Kidney (tissue), 13 donors: ENCODE measurements at regions not wholly inside any gene's neighbourhood (a gene's known extent, or its start where the extent isn't known, plus 50 kb on each side); places are given as distances from the start of the nearest gene placed in this dataset.

Experiments used
- DNase-seq, 5 donors: peaks; one replicate each; pipeline ENCODE4 v3.0.0-alpha.2; 2013 to 2020
- FAIRE-seq: peaks from 2 replicates; lab custom pipeline; 2012; peaks lifted over from hg19 to GRCh38; lab: Jason Lieb, UNC
- H3K27ac ChIP-seq, 2 donors: one replicate each; pipeline ENCODE4 v1.7.0; 2013; ENCODE audit warnings: low read depth in 2 of 2, low read length in 2 of 2, inconsistent platforms in 1 of 2
- H3K27me3 ChIP-seq: one replicate; pipeline ENCODE4 v1.7.1; 2013; ENCODE audit warnings: low read length, inconsistent platforms; ENCODE audit not compliant: control insufficient read depth, insufficient read depth
- H3K36me3 ChIP-seq, 3 donors: one replicate each; pipeline versions ENCODE4 v1.7.0 to v1.7.1; 2013; ENCODE audit warnings: low read length in 3 of 3, control low read depth in 1 of 3, inconsistent platforms in 1 of 3; ENCODE audit not compliant: insufficient read depth in 3 of 3, control insufficient read depth in 2 of 3
- H3K4me1 ChIP-seq, 3 donors: one replicate each; pipeline versions ENCODE4 v1.7.0 to v1.7.1; 2013; ENCODE audit warnings: low read length in 3 of 3, inconsistent platforms in 1 of 3, low read depth in 1 of 3; ENCODE audit not compliant: control insufficient read depth in 2 of 3, insufficient read depth in 2 of 3
- H3K4me3 ChIP-seq, 3 donors: one replicate each; pipeline versions ENCODE4 v1.7.0 to v1.8.1; 2013; ENCODE audit warnings: low read length in 3 of 3, control low read depth in 1 of 3, inconsistent platforms in 1 of 3
- H3K9ac ChIP-seq, 3 donors: one replicate each; pipeline versions ENCODE4 v1.7.0 to v1.7.1; 2013; ENCODE audit warnings: low read length in 3 of 3, control low read depth in 1 of 3, inconsistent platforms in 1 of 3
- H3K9me3 ChIP-seq, 3 donors: one replicate each; pipeline versions ENCODE4 v1.7.0 to v1.7.1; 2013; ENCODE audit warnings: low read length in 3 of 3, control low read depth in 1 of 3, inconsistent platforms in 1 of 3; ENCODE audit not compliant: control insufficient read depth in 2 of 3, insufficient read depth in 1 of 3
- intact Hi-C: fragments of 100-400 bp; cut with DNase I; formaldehyde crosslinking; loops from one replicate; pipeline ENCODE4 v1.11.1; 2022
- TF ChIP-seq, protein P1 (sequence below): IDR thresholded peaks from 3 replicates; pipeline ENCODE4 v1.5.1; 2012; ENCODE audit warnings: mild to moderate bottlenecking, moderate library complexity, borderline replicate concordance; ENCODE audit not compliant: insufficient read depth; ENCODE audit errors: extremely low read depth
- donor health status: control.
- donor health status: control.
- donor health status: control.
- donor health status: control.
- donor health status: control.
- donor health status: DM: yes; HTN: yes; CAD: no.
- donor health status: Normal renal cell carcinoma (clear cell type).

- intact Hi-C loops = no loop called here
- H3K27ac ChIP-seq = no peak overlapping the region
- FAIRE-seq (no peak), DNase-seq (peak in 2 of 5 donors; percentile 30 to 67)
- H3K9ac ChIP-seq = no peak overlapping the region
- no peaks in the 10 kb centered on the region for H3K27me3 ChIP-seq
- peaks cover 0 to 8% (median 0%) of the 10 kb centered on the region in 3 donors for H3K4me1 ChIP-seq
- no peaks in the 10 kb centered on the region for H3K36me3 ChIP-seq
- no peaks in the 10 kb centered on the region for H3K9me3 ChIP-seq
- TF ChIP-seq, protein P1, sequence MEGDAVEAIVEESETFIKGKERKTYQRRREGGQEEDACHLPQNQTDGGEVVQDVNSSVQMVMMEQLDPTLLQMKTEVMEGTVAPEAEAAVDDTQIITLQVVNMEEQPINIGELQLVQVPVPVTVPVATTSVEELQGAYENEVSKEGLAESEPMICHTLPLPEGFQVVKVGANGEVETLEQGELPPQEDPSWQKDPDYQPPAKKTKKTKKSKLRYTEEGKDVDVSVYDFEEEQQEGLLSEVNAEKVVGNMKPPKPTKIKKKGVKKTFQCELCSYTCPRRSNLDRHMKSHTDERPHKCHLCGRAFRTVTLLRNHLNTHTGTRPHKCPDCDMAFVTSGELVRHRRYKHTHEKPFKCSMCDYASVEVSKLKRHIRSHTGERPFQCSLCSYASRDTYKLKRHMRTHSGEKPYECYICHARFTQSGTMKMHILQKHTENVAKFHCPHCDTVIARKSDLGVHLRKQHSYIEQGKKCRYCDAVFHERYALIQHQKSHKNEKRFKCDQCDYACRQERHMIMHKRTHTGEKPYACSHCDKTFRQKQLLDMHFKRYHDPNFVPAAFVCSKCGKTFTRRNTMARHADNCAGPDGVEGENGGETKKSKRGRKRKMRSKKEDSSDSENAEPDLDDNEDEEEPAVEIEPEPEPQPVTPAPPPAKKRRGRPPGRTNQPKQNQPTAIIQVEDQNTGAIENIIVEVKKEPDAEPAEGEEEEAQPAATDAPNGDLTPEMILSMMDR = no peak
- H3K4me3 ChIP-seq = no peak overlapping the region
Observed at GRCh38 chr9:115442054-115442453, 324.1 kb upstream of the TNC start.

- Histone ChIP-seq H3K9ac (no peak overlapping the region), H3K9me3 (no peaks in the 10 kb centered on the region), H3K4me1 (peaks cover 0 to 8% (median 0%) of the 10 kb centered on the region in 3 donors), H3K27ac (no peak overlapping the region), H3K27me3 (no peaks in the 10 kb centered on the region), H3K36me3 (no peaks in the 10 kb centered on the region), H3K4me3 (no peak overlapping the region)
- TF ChIP-seq, protein P1 = no peak
- no peak for DNase-seq
- FAIRE-seq = no peak
- intact Hi-C loops = no loop called here
Observed at GRCh38 chr9:115443890-115444289, 325.9 kb upstream of the TNC start.

GRCh38 chr9:115444959-115445358 lies 327.0 kb upstream of the TNC start:
- no peak for FAIRE-seq
- H3K4me1 ChIP-seq = peaks cover 0 to 8% (median 0%) of the 10 kb centered on the region in 3 donors
- DNase-seq = peak in 4 of 5 donors; percentile 55 to 91 (median 80)

More at GRCh38 chr9:115444959-115445358, 327.0 kb upstream of the TNC start:
- no peak overlapping the region for H3K27ac ChIP-seq
- TF ChIP-seq, protein P1 = no peak
- H3K27me3 ChIP-seq = no peaks in the 10 kb centered on the region
- H3K4me3 ChIP-seq = no peak overlapping the region
- intact Hi-C loops = no loop called here
- H3K36me3 ChIP-seq = no peaks in the 10 kb centered on the region
- H3K9me3 ChIP-seq = no peaks in the 10 kb centered on the region
- H3K9ac ChIP-seq = no peak overlapping the region
